B cell (primary cell): ENCODE measurements at regions not wholly inside any gene's neighbourhood (a gene's known extent, or its start where the extent isn't known, plus 50 kb on each side); places are given as distances from the start of the nearest gene placed in this dataset.

Experiments
- ATAC-seq: fragments of 200-7000 bp; cut with Tn5 transposase; one replicate; pipeline ENCODE4 v1.10.0; 2021; ENCODE audit warnings: low read depth, mild to moderate bottlenecking, moderate number of reproducible peaks, moderate library complexity
- CTCF ChIA-PET: fragments of 350-600 bp; sonication (Branson Sonifier 250); formaldehyde crosslinking; loops from one replicate; lab custom pipeline; 2021; ENCODE audit warnings: antibody characterized with exemption, inconsistent platforms; lab: Charles Lee
- POLR2A ChIA-PET: fragments of 350-600 bp; sonication (Branson Sonifier 250); formaldehyde crosslinking; loops from one replicate; lab custom pipeline; 2021; ENCODE audit warnings: antibody characterized with exemption; lab: Charles Lee
- DNase-seq: peaks from one replicate; pipeline ENCODE4 v3.0.0; 2013
- H2AFZ ChIP-seq: 2 replicates; pipeline ENCODE4 v1.6.1; 2012; ENCODE audit warnings: mild to moderate bottlenecking, low read depth, low read length; ENCODE audit not compliant: insufficient read depth, poor library complexity, severe bottlenecking
- H3K27ac ChIP-seq, 2 donors: 1 replicate in 1 of 2; 2 replicates in 1 of 2; pipeline ENCODE4 v1.5.1; 2012 to 2013; ENCODE audit warnings: low read length in 2 of 2, mild to moderate bottlenecking in 2 of 2, moderate library complexity in 1 of 2
- H3K27me3 ChIP-seq, 4 experiments: fragments of 200-600 bp in 1 of 4; sonication (generic) in 1 of 4; replicated peaks in 1 of 4; 1 replicate in 2 of 4; 2 replicates in 2 of 4; pipeline versions ENCODE4 v1.6.1 to v1.7.0; 2013 to 2016; ENCODE audit warnings: low read length in 3 of 4, mild to moderate bottlenecking in 2 of 4, mixed read lengths in 1 of 4, moderate library complexity in 1 of 4; ENCODE audit not compliant: insufficient read depth in 4 of 4, control insufficient read depth in 3 of 4; ENCODE audit errors: control extremely low read depth in 1 of 4
- H3K36me3 ChIP-seq, 2 experiments: replicated peaks in 1 of 2; 1 replicate in 1 of 2; 2 replicates in 1 of 2; pipeline versions ENCODE4 v1.6.1 to v1.7.1; 2013; ENCODE audit warnings: low read length in 1 of 2; ENCODE audit not compliant: insufficient read depth in 2 of 2, control insufficient read depth in 1 of 2; ENCODE audit errors: control extremely low read depth in 1 of 2, extremely low read depth in 1 of 2
- H3K4me1 ChIP-seq, 2 donors: fragments of 200-600 bp in 1 of 2; sonication (generic) in 1 of 2; 1 replicate in 1 of 2; 2 replicates in 1 of 2; pipeline versions ENCODE4 v1.5.1 to v1.6.1; 2013 to 2017; ENCODE audit warnings: low read length in 2 of 2; ENCODE audit not compliant: control insufficient read depth in 2 of 2, insufficient read depth in 2 of 2
- H3K4me2 ChIP-seq: replicated peaks from 2 replicates; pipeline ENCODE3; 2012; ENCODE audit warnings: mild to moderate bottlenecking, low read depth, low read length; ENCODE audit not compliant: poor library complexity, severe bottlenecking
- H3K4me3 ChIP-seq, 5 experiments: fragments of 200-600 bp in 1 of 5; sonication (generic) in 1 of 5; 1 replicate in 3 of 5; 2 replicates in 2 of 5; pipeline versions ENCODE4 v1.5.1 to v1.7.0; 2011 to 2016; ENCODE audit warnings: low read length in 4 of 5, mild to moderate bottlenecking in 4 of 5, low read depth in 2 of 5, control low read depth in 1 of 5, moderate library complexity in 1 of 5; ENCODE audit not compliant: insufficient read depth in 1 of 5; ENCODE audit errors: control extremely low read depth in 1 of 5, extremely low read depth in 1 of 5
- H3K79me2 ChIP-seq: fragments of 200-600 bp; sonication (generic); one replicate; pipeline ENCODE4 v1.6.0; 2016; ENCODE audit warnings: low read length; ENCODE audit not compliant: control insufficient read depth, insufficient read depth
- H3K9ac ChIP-seq: fragments of 200-600 bp; sonication (generic); 2 replicates; pipeline ENCODE4 v1.6.1; 2017; ENCODE audit warnings: mild to moderate bottlenecking, low read length, moderate library complexity
- H3K9me3 ChIP-seq, 3 donors: one replicate each; pipeline versions ENCODE4 v1.6.1 to v1.7.1; 2013; ENCODE audit warnings: low read length in 2 of 3; ENCODE audit not compliant: control insufficient read depth in 2 of 3, insufficient read depth in 1 of 3; ENCODE audit errors: control extremely low read depth in 1 of 3
- H4K20me1 ChIP-seq: 2 replicates; pipeline ENCODE4 v1.6.0; 2012; ENCODE audit warnings: mild to moderate bottlenecking, low read length; ENCODE audit not compliant: insufficient read depth, control insufficient read depth, poor library complexity, severe bottlenecking
- H3K27ac Mint-ChIP-seq: one replicate; pipeline ENCODE4 v1.8.0; 2021; ENCODE audit warnings: mixed read lengths
- H3K27me3 Mint-ChIP-seq: one replicate; pipeline ENCODE4 v1.8.0; 2021; ENCODE audit warnings: mixed read lengths
- H3K4me1 Mint-ChIP-seq: one replicate; pipeline ENCODE4 v1.8.0; 2021; ENCODE audit warnings: mixed read lengths
- H3K4me3 Mint-ChIP-seq: one replicate; pipeline ENCODE4 v1.8.0; 2021; ENCODE audit warnings: mixed read lengths
- H3K9me3 Mint-ChIP-seq: one replicate; pipeline ENCODE4 v1.8.0; 2022; ENCODE audit warnings: mixed read lengths; ENCODE audit not compliant: insufficient read depth
- EZH2 ChIP-seq: IDR thresholded peaks from 2 replicates; pipeline ENCODE4 v1.6.1; 2012; ENCODE audit warnings: borderline replicate concordance, low read depth, mild to moderate bottlenecking, moderate library complexity, low read length; ENCODE audit not compliant: insufficient read depth, poor library complexity, severe bottlenecking
- WGBS: methylation state at CpG from one replicate; pipeline ENCODE4 v1.1.5; 2013; ENCODE audit warnings: missing lambda C conversion rate; ENCODE audit not compliant: insufficient coverage; 5-methylcytosine and 5-hydroxymethylcytosine counted together
- intact Hi-C: fragments of 100-400 bp; cut with micrococcal nuclease; formaldehyde crosslinking; loops from one replicate; pipeline ENCODE4 v1.10.0; 2022
- TF ChIP-seq, protein P1 (sequence below): fragments of 200-600 bp; IDR thresholded peaks from one replicate; pipeline ENCODE4 v1.8.0; 2022; ENCODE audit warnings: antibody characterized with exemption, mild to moderate bottlenecking

DNA sequence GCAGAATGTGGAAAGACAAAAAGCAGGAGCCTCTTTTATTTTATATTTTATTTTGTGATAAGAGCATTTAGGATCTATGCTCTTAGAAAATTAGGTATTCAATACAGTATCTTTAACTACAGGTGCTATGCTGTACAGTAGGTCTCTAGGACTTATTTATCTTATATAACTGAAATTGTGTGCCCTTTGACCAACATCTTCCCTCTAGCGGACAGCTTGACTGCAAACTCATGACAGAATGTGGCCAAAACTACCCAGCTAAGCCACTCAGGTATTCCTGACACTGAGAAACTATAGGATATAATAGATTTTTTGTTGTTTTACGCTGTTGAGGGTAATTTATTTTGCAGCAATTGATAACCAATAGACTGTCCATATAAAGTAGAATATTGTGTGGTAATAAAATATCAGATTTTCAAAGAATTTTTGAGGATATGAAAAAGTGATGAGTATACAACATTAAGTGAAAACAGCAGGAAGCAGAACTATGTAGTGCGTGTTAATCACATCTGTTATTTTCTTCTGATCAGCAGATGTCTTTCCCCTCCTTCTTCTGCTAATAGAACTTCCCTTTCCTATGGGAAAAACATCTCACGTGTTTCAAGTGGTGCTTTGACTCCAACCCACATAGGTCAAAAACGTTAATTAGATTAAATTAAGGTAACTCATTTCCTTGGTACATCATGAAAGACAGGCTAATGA is 69.9 kb upstream of the SELENOP start:
- H3K4me2 ChIP-seq, result no peak overlapping the region
- ChIA-PET CTCF (interaction anchor here (2.0 kb wide), 1 partner anchor 8 kb away, joined by 6 read pairs; no protein-coding TSS in a partner anchor), POLR2A (no interaction called here)
- H3K36me3 ChIP-seq, result no peaks in the 10 kb centered on the region
- Mint-ChIP-seq H3K9me3 (no peaks in the 10 kb centered on the region), H3K27ac (no peak overlapping the region), H3K4me1 (peaks cover under 1% of the 10 kb centered on the region), H3K4me3 (no peak overlapping the region), H3K27me3 (no peaks in the 10 kb centered on the region)
- no peaks in the 10 kb centered on the region for H3K4me1 ChIP-seq
- no peaks in the 10 kb centered on the region for H3K27me3 ChIP-seq
- H3K9ac ChIP-seq, result no peak overlapping the region
- no peaks in the 10 kb centered on the region for H3K9me3 ChIP-seq
- DNase-seq, result no peak
- H3K4me3 ChIP-seq, result no peak overlapping the region
- no peak for ATAC-seq
- no peak overlapping the region for H2AFZ ChIP-seq
- no peak overlapping the region for H3K27ac ChIP-seq
- no peaks in the 10 kb centered on the region for H4K20me1 ChIP-seq
- no CpG with 5 or more reads among the region's 5 CpGs for WGBS
- no peak for TF ChIP-seq EZH2
- TF ChIP-seq, protein P1, sequence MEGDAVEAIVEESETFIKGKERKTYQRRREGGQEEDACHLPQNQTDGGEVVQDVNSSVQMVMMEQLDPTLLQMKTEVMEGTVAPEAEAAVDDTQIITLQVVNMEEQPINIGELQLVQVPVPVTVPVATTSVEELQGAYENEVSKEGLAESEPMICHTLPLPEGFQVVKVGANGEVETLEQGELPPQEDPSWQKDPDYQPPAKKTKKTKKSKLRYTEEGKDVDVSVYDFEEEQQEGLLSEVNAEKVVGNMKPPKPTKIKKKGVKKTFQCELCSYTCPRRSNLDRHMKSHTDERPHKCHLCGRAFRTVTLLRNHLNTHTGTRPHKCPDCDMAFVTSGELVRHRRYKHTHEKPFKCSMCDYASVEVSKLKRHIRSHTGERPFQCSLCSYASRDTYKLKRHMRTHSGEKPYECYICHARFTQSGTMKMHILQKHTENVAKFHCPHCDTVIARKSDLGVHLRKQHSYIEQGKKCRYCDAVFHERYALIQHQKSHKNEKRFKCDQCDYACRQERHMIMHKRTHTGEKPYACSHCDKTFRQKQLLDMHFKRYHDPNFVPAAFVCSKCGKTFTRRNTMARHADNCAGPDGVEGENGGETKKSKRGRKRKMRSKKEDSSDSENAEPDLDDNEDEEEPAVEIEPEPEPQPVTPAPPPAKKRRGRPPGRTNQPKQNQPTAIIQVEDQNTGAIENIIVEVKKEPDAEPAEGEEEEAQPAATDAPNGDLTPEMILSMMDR, result no peak
- intact Hi-C loops, result no loop called here
- H3K79me2 ChIP-seq, result no peaks in the 10 kb centered on the region

DNA sequence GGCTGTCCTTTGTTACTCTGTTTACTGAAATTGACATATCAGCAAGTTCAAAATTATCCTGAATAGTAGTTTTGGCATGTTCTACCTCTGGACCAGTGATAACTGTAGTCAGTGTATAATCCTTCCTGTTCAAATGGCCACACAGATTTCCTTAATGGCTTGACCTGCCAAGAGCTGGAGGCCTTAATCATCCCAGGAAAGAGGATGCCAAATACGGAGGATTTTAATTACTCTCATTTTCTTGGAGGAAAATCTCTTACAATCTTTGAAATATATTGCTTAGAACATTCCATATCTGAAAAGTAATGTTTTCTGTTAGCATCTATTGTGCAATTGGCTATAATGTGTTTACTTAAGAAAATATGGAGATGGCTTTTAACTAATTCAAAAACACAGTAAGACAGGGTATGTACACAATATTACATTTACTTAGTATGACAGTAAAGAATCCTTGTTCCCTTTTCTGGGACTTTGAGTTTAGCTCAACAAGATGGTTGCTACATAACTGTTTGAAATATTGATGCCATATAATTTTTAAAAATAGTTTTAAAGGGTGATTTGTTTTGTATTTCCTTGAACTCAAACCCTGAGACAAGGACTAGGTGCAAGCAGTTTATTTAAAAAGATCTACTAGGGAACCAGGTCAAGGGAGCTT is 68.9 kb upstream of the SELENOP start:
- POLR2A ChIA-PET, result no interaction called here
- Histone ChIP-seq H3K4me2 (no peak overlapping the region), H3K9ac (no peak overlapping the region)

More for the DNA sequence above, 68.9 kb upstream of the SELENOP start:
- peaks cover 4% of the 10 kb centered on the region for H3K4me1 Mint-ChIP-seq
- no peaks in the 10 kb centered on the region for H3K27me3 Mint-ChIP-seq
- Histone ChIP-seq H3K36me3 (no peaks in the 10 kb centered on the region), H3K79me2 (no peaks in the 10 kb centered on the region), H3K4me1 (peaks cover 0 to 2% of the 10 kb centered on the region in 2 donors), H3K9me3 (no peaks in the 10 kb centered on the region), H4K20me1 (no peaks in the 10 kb centered on the region), H2AFZ (no peak overlapping the region), H3K4me3 (no peak overlapping the region), H3K27ac (no peak overlapping the region), H3K27me3 (no peaks in the 10 kb centered on the region)
- no CpG with 5 or more reads among the region's 1 CpG for WGBS
- DNase-seq, result no peak
- no peak overlapping the region for H3K27ac Mint-ChIP-seq
- CTCF ChIA-PET, result interaction anchor here (0.6 to 2.0 kb wide), 2 partner anchors 9 to 603 kb away, joined by 3 to 6 read pairs; partner anchors contain the start of gene TMEM267
- no peaks in the 10 kb centered on the region for H3K9me3 Mint-ChIP-seq
- TF ChIP-seq EZH2, result no peak
- TF ChIP-seq, protein P1, result no peak
- no peak overlapping the region for H3K4me3 Mint-ChIP-seq
- intact Hi-C loops, result no loop called here
- no peak for ATAC-seq
